Karpas-422 (cell line): ENCODE measurements at regions not wholly inside any gene's neighbourhood (a gene's known extent, or its start where the extent isn't known, plus 50 kb on each side); places are given as distances from the start of the nearest gene placed in this dataset.

Experiments
- DNase-seq: peaks from one replicate; pipeline ENCODE4 v3.0.0-alpha.2; 2015
- H2AFZ ChIP-seq: fragments of 200-600 bp; sonication (generic); 2 replicates; pipeline ENCODE4 v1.6.1; 2014; ENCODE audit warnings: antibody characterized with exemption, low read length, mixed read lengths
- H3K27ac ChIP-seq: fragments of 200-600 bp; sonication (generic); 2 replicates; pipeline ENCODE4 v1.5.1; 2014; ENCODE audit warnings: mild to moderate bottlenecking, low read length, moderate library complexity
- H3K27me3 ChIP-seq: fragments of 200-600 bp; sonication (generic); 2 replicates; pipeline ENCODE4 v1.6.1; 2014; ENCODE audit warnings: low read length, mixed read lengths
- H3K36me3 ChIP-seq: fragments of 200-600 bp; sonication (generic); 2 replicates; pipeline ENCODE4 v1.6.1; 2014; ENCODE audit warnings: low read length, mixed read lengths; ENCODE audit not compliant: insufficient read depth
- H3K4me1 ChIP-seq: fragments of 200-600 bp; sonication (generic); 2 replicates; pipeline ENCODE4 v1.6.1; 2014; ENCODE audit warnings: mild to moderate bottlenecking, low read length, mixed read lengths
- H3K4me2 ChIP-seq: fragments of 200-600 bp; sonication (generic); 2 replicates; pipeline ENCODE4 v1.6.1; 2014; ENCODE audit warnings: low read length, low read depth, mild to moderate bottlenecking; ENCODE audit not compliant: poor library complexity, severe bottlenecking
- H3K4me3 ChIP-seq: fragments of 200-600 bp; sonication (generic); 2 replicates; pipeline ENCODE4 v1.5.1; 2014; ENCODE audit warnings: mild to moderate bottlenecking, antibody characterized with exemption, low read length, mixed read lengths
- H3K79me2 ChIP-seq: fragments of 200-600 bp; sonication (generic); 2 replicates; pipeline ENCODE4 v1.6.1; 2014; ENCODE audit warnings: mild to moderate bottlenecking, low read length, mixed read lengths
- H3K9ac ChIP-seq: fragments of 200-600 bp; sonication (generic); 2 replicates; pipeline ENCODE4 v1.6.0; 2014; ENCODE audit warnings: low read length
- H3K9me2 ChIP-seq: fragments of 200-600 bp; sonication (generic), shearing (Covaris generic); replicated peaks from 2 replicates; pipeline ENCODE4 v1.6.0; 2014; ENCODE audit warnings: mild to moderate bottlenecking, low read length, moderate library complexity; ENCODE audit not compliant: insufficient read depth
- H3K9me3 ChIP-seq: fragments of 300-700, 200-600 bp; sonication (generic); 2 replicates; pipeline ENCODE4 v1.6.1; 2014; ENCODE audit warnings: low read length, mixed read lengths
- H4K20me1 ChIP-seq: fragments of 200-600 bp; sonication (generic); 2 replicates; pipeline ENCODE4 v1.6.1; 2014; ENCODE audit warnings: mild to moderate bottlenecking, antibody characterized with exemption, low read length, low read depth; ENCODE audit not compliant: insufficient read depth

GRCh38 chr3:40978442-40978841, 220.9 kb upstream of the CTNNB1 start:
- Histone ChIP-seq H3K4me2 (no peak overlapping the region), H3K27me3 (no peaks in the 10 kb centered on the region), H3K4me3 (no peak overlapping the region), H3K9me3 (no peaks in the 10 kb centered on the region), H3K36me3 (no peaks in the 10 kb centered on the region), H3K9me2 (no peaks in the 10 kb centered on the region), H3K9ac (no peak overlapping the region), H3K4me1 (no peaks in the 10 kb centered on the region), H2AFZ (no peak overlapping the region), H3K27ac (no peak overlapping the region), H3K79me2 (no peaks in the 10 kb centered on the region), H4K20me1 (no peaks in the 10 kb centered on the region)
- no peak for DNase-seq

GRCh38 chr3:40979962-40980361, 219.3 kb upstream of the CTNNB1 start:
- no peak overlapping the region for H3K27ac ChIP-seq
- H3K9me2 ChIP-seq = no peaks in the 10 kb centered on the region
- H3K36me3 ChIP-seq = no peaks in the 10 kb centered on the region
- no peak overlapping the region for H2AFZ ChIP-seq
- no peak for DNase-seq
- H3K4me1 ChIP-seq = no peaks in the 10 kb centered on the region
- no peak overlapping the region for H3K9ac ChIP-seq
- H3K79me2 ChIP-seq = no peaks in the 10 kb centered on the region
- H3K4me2 ChIP-seq = no peak overlapping the region
- H3K4me3 ChIP-seq = no peak overlapping the region
- no peaks in the 10 kb centered on the region for H3K9me3 ChIP-seq
- no peaks in the 10 kb centered on the region for H4K20me1 ChIP-seq
- no peaks in the 10 kb centered on the region for H3K27me3 ChIP-seq

GRCh38 chr3:40980467-40980866, 218.8 kb upstream of the CTNNB1 start:
- H3K4me2 ChIP-seq = no peak overlapping the region

GRCh38 chr3:40985195-40985594, 214.1 kb upstream of the CTNNB1 start:
- Histone ChIP-seq H3K36me3 (no peaks in the 10 kb centered on the region), H3K4me2 (no peak overlapping the region), H3K79me2 (no peaks in the 10 kb centered on the region), H3K9me3 (no peaks in the 10 kb centered on the region), H3K4me3 (no peak overlapping the region), H3K9me2 (no peaks in the 10 kb centered on the region), H2AFZ (no peak overlapping the region), H3K9ac (no peak overlapping the region), H3K4me1 (no peaks in the 10 kb centered on the region), H4K20me1 (no peaks in the 10 kb centered on the region), H3K27ac (no peak overlapping the region), H3K27me3 (no peaks in the 10 kb centered on the region)
- no peak for DNase-seq

More at GRCh38 chr3:40980467-40980866, 218.8 kb upstream of the CTNNB1 start:
- H3K4me1 ChIP-seq = no peaks in the 10 kb centered on the region
- no peaks in the 10 kb centered on the region for H3K36me3 ChIP-seq
- H3K4me3 ChIP-seq = no peak overlapping the region
- no peak for DNase-seq
- H3K9me2 ChIP-seq = no peaks in the 10 kb centered on the region
- H3K79me2 ChIP-seq = no peaks in the 10 kb centered on the region
- no peak overlapping the region for H2AFZ ChIP-seq
- no peak overlapping the region for H3K27ac ChIP-seq
- H3K27me3 ChIP-seq = no peaks in the 10 kb centered on the region
- H3K9ac ChIP-seq = no peak overlapping the region
- H4K20me1 ChIP-seq = no peaks in the 10 kb centered on the region
- H3K9me3 ChIP-seq = no peaks in the 10 kb centered on the region

DNA sequence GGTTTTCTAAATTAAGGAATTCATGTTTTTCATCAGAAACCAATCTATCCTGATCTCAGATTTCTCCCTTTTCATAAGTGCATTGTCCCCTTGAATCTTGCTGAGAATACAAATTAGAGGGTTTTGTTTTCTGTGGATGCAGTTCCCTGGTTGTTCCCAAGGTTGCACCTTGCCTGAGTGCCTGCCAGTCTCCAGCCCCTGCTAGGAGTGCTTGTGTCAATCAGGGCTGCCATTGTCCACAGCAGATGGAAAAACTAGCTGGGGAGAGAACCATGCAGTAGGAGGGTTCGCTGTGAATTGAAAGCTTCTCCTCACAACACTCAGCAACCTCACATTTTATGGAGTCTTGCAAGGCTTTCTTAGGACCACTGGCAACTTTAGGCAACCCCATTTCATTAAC, 210.8 kb upstream of the CTNNB1 start:
- H3K9me3 ChIP-seq = no peaks in the 10 kb centered on the region
- no peaks in the 10 kb centered on the region for H3K79me2 ChIP-seq
- H3K9me2 ChIP-seq = no peaks in the 10 kb centered on the region
- no peak overlapping the region for H3K4me3 ChIP-seq
- H3K27ac ChIP-seq = no peak overlapping the region
- DNase-seq = no peak
- no peak overlapping the region for H2AFZ ChIP-seq
- H3K4me1 ChIP-seq = no peaks in the 10 kb centered on the region
- H3K9ac ChIP-seq = no peak overlapping the region
- no peaks in the 10 kb centered on the region for H4K20me1 ChIP-seq
- H3K36me3 ChIP-seq = no peaks in the 10 kb centered on the region
- no peak overlapping the region for H3K4me2 ChIP-seq
- H3K27me3 ChIP-seq = no peaks in the 10 kb centered on the region

DNA sequence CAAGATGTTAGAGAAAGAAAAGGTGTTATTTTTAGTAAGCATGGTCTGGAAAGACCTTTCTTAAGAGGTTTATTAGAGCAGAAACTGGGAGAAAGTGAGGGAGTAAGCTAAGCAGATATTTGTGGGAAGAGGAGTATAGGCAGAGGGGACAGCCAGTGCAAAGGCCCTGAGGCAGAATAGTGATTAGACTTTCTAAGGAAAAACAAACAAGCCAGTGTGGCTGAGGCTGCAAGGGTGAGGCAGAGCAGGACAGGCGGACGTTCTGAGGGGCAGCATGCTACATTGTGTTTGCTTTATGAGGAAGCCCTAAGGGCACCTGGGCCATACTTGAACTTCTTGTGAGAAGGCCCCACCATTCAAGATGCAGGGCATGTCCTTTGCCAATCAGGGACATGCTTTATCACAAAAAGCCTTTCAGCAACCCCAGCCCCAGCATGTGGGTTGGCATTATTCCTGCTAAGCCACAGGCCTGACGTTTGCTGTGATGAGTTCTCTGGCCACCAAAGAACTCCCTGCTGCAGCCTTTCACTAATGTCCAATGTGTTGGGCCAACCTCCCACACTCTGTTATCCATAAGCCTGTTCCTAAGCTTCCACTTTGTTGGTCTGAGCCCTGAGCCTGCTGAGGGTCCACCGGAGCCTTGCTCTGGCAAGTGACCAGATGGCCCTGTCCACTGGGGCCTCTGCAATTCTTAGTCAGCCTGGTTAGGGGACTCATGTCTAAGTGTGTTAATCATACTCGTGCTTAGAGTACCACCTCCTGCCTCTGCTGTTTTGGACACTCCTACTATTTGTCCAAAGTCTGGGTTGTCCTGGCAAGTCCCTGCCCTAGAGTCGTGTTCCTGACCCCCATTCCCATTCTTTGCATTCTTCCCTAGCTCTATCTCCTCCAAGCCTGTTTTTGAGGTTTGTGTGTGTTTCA, 209.9 kb upstream of the CTNNB1 start:
- no peaks in the 10 kb centered on the region for H3K9me2 ChIP-seq
- H4K20me1 ChIP-seq = no peaks in the 10 kb centered on the region
- no peak for DNase-seq
- H3K9me3 ChIP-seq = no peaks in the 10 kb centered on the region
- H3K4me2 ChIP-seq = no peak overlapping the region
- no peak overlapping the region for H3K4me3 ChIP-seq
- no peak overlapping the region for H3K9ac ChIP-seq
- no peaks in the 10 kb centered on the region for H3K36me3 ChIP-seq
- H2AFZ ChIP-seq = no peak overlapping the region
- H3K4me1 ChIP-seq = no peaks in the 10 kb centered on the region
- no peaks in the 10 kb centered on the region for H3K79me2 ChIP-seq
- no peaks in the 10 kb centered on the region for H3K27me3 ChIP-seq
- H3K27ac ChIP-seq = no peak overlapping the region

- H3K9me3 ChIP-seq = no peaks in the 10 kb centered on the region
Observed at GRCh38 chr3:40990062-40990456, 209.2 kb upstream of the CTNNB1 start.

GRCh38 chr3:40992023-40992422, 207.3 kb upstream of the CTNNB1 start:
- H3K27me3 ChIP-seq = no peaks in the 10 kb centered on the region
- H3K9me2 ChIP-seq = no peaks in the 10 kb centered on the region
- H3K79me2 ChIP-seq = no peaks in the 10 kb centered on the region
- no peak overlapping the region for H3K27ac ChIP-seq
- H3K9me3 ChIP-seq = no peaks in the 10 kb centered on the region
- H3K4me1 ChIP-seq = no peaks in the 10 kb centered on the region
- no peaks in the 10 kb centered on the region for H3K36me3 ChIP-seq
- H3K4me3 ChIP-seq = no peak overlapping the region
- no peak for DNase-seq
- H3K4me2 ChIP-seq = no peak overlapping the region
- H4K20me1 ChIP-seq = no peaks in the 10 kb centered on the region
- H3K9ac ChIP-seq = no peak overlapping the region
- no peak overlapping the region for H2AFZ ChIP-seq

More at GRCh38 chr3:40990062-40990456, 209.2 kb upstream of the CTNNB1 start:
- Histone ChIP-seq H3K36me3 (no peaks in the 10 kb centered on the region), H3K4me3 (no peak overlapping the region), H2AFZ (no peak overlapping the region), H3K4me1 (no peaks in the 10 kb centered on the region), H3K4me2 (no peak overlapping the region), H3K79me2 (no peaks in the 10 kb centered on the region), H3K9ac (no peak overlapping the region), H3K9me2 (no peaks in the 10 kb centered on the region), H4K20me1 (no peaks in the 10 kb centered on the region), H3K27ac (no peak overlapping the region), H3K27me3 (no peaks in the 10 kb centered on the region)
- DNase-seq = no peak
